ENCODE measurements at regions not wholly inside any gene's neighbourhood (a gene's known extent, or its start where the extent isn't known, plus 50 kb on each side); places are given as distances from the start of the nearest gene placed in this dataset.

GRCh38 chr7:157482517-157483087 is 145.8 kb downstream of the DNAJB6 start:
- TF ChIP-seq CTCF (IDR thresholded peaks at IDR 0.05) (no peak), EP300 (IDR thresholded peaks at IDR 0.05) (no peak), POLR2A (IDR thresholded peaks at IDR 0.05) (no peak)
